Smooth muscle cell (in vitro differentiated cells): ENCODE measurements at regions not wholly inside any gene's neighbourhood (a gene's known extent, or its start where the extent isn't known, plus 50 kb on each side); places are given as distances from the start of the nearest gene placed in this dataset.

Experiments
- DNase-seq: peaks from one replicate; lab custom pipeline; 2025; ENCODE audit not compliant: unreplicated experiment; lab: John Stamatoyannopoulos, UW
- H2AFZ ChIP-seq: fragments of 200-600 bp; sonication (generic); 2 replicates; pipeline ENCODE4 v1.6.0; 2016; ENCODE audit warnings: antibody characterized with exemption, low read depth, mild to moderate bottlenecking
- H3F3A ChIP-seq: fragments of 200-600 bp; sonication (generic); 2 replicates; pipeline ENCODE4 v1.6.0; 2017; ENCODE audit warnings: antibody characterized with exemption, low read depth
- H3K27ac ChIP-seq: fragments of 200-600 bp; sonication (generic); 2 replicates; pipeline ENCODE4 v1.5.1; 2016; ENCODE audit warnings: low read depth, mild to moderate bottlenecking
- H3K27me3 ChIP-seq: fragments of 200-600 bp; sonication (generic); 2 replicates; pipeline ENCODE4 v1.6.1; 2016; ENCODE audit warnings: low read depth, mild to moderate bottlenecking
- H3K36me3 ChIP-seq: fragments of 200-600 bp; sonication (generic); 2 replicates; pipeline ENCODE4 v1.5.1; 2016; ENCODE audit warnings: low read depth
- H3K4me1 ChIP-seq: fragments of 200-600 bp; sonication (generic); 2 replicates; pipeline ENCODE4 v1.5.1; 2016; ENCODE audit warnings: low read depth
- H3K4me2 ChIP-seq: fragments of 200-600 bp; sonication (generic); 2 replicates; pipeline ENCODE4 v1.6.0; 2016; ENCODE audit warnings: mild to moderate bottlenecking
- H3K4me3 ChIP-seq: fragments of 200-600 bp; sonication (generic); 2 replicates; pipeline ENCODE4 v1.5.1; 2016; ENCODE audit warnings: mild to moderate bottlenecking
- H3K79me2 ChIP-seq: fragments of 200-600 bp; sonication (generic); 2 replicates; pipeline ENCODE4 v1.6.0; 2016; ENCODE audit warnings: low read depth, mild to moderate bottlenecking
- H3K9ac ChIP-seq: fragments of 200-600 bp; sonication (generic); 2 replicates; pipeline ENCODE4 v1.6.0; 2016; ENCODE audit warnings: low read depth
- H3K9me3 ChIP-seq: fragments of 200-600 bp; sonication (generic); replicated peaks from 2 replicates; pipeline ENCODE4 v1.5.1; 2016; ENCODE audit warnings: low read depth
- H4K20me1 ChIP-seq: fragments of 200-600 bp; sonication (generic); 2 replicates; pipeline ENCODE4 v1.6.0; 2016; ENCODE audit warnings: low read depth
- CTCF ChIP-seq: fragments of 200-600 bp; sonication (generic); IDR thresholded peaks from 2 replicates; pipeline ENCODE4 v1.5.1; 2017; ENCODE audit warnings: borderline replicate concordance, mild to moderate bottlenecking, antibody characterized with exemption; ENCODE audit not compliant: insufficient read depth, poor library complexity, severe bottlenecking
- WGBS: methylation state at CpG from one replicate; pipeline ENCODE4 v1.1.7; 2016; ENCODE audit warnings: low lambda C conversion rate; 5-methylcytosine and 5-hydroxymethylcytosine counted together

GRCh38 chr6:40923326-40923725 is 115.7 kb downstream of the UNC5CL start:
- Histone ChIP-seq H3K4me1 (no peaks in the 10 kb centered on the region), H3K9ac (no peak overlapping the region), H4K20me1 (no peaks in the 10 kb centered on the region), H3K27ac (no peak overlapping the region), H2AFZ (no peak overlapping the region), H3K27me3 (peaks cover 6% of the 10 kb centered on the region), H3K4me3 (no peak overlapping the region), H3K79me2 (no peaks in the 10 kb centered on the region), H3K36me3 (no peaks in the 10 kb centered on the region), H3F3A (no peaks in the 10 kb centered on the region), H3K4me2 (no peak overlapping the region), H3K9me3 (no peaks in the 10 kb centered on the region)
- DNase-seq, result no peak
- no peak for TF ChIP-seq CTCF
- WGBS, result 82% methylated on average over 4 of the region's 4 CpGs

GRCh38 chr6:40922281-40922680 is 116.7 kb downstream of the UNC5CL start:
- Histone ChIP-seq H3K9ac (no peak overlapping the region), H3K4me3 (no peak overlapping the region), H3K9me3 (no peaks in the 10 kb centered on the region), H3K4me2 (no peak overlapping the region), H4K20me1 (no peaks in the 10 kb centered on the region), H3K27ac (no peak overlapping the region), H3K79me2 (no peaks in the 10 kb centered on the region), H2AFZ (no peak overlapping the region), H3K4me1 (no peaks in the 10 kb centered on the region), H3K36me3 (no peaks in the 10 kb centered on the region), H3F3A (no peaks in the 10 kb centered on the region), H3K27me3 (peaks cover 6% of the 10 kb centered on the region)
- TF ChIP-seq CTCF, result no peak
- no peak for DNase-seq
- WGBS, result 84% methylated on average over 2 of the region's 2 CpGs

DNA sequence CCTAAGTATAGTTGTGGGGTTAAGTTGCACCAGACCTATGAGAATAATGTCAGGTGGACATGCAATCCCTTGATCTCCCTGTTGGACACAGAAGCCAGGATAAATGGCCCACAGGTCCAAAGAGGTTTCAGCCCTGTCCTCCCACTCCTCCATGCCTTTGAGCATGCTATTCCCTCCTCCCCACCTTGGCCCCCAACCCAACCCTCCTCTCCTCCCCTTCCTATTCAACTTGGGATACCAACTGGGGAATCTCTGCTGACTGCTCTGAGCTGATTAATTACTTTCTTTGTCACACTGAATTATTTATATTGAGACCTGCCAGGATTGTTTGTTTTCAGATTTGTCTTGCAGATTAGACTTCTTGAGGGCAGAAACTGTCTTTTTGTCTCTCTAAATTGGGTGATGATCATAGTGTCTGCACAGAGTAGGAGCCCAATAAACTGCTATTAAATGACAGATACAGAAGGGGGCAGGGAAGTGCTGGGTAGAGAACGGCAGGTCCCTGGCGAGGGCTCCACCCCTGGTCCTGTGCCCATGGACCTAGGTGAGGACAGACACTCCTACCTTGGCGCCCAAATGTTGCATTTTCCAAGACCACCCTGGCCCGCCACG is 120.9 kb downstream of the UNC5CL start:
- H3K36me3 ChIP-seq, result no peaks in the 10 kb centered on the region
- 75% methylated on average over 5 of the region's 5 CpGs for WGBS
- no peak overlapping the region for H3K9ac ChIP-seq
- no peaks in the 10 kb centered on the region for H4K20me1 ChIP-seq
- H3K27ac ChIP-seq, result no peak overlapping the region
- TF ChIP-seq CTCF, result no peak
- H3K79me2 ChIP-seq, result no peaks in the 10 kb centered on the region
- H3K4me1 ChIP-seq, result no peaks in the 10 kb centered on the region
- H2AFZ ChIP-seq, result no peak overlapping the region
- no peak for DNase-seq
- H3K9me3 ChIP-seq, result no peaks in the 10 kb centered on the region
- peaks cover 11% of the 10 kb centered on the region for H3K27me3 ChIP-seq
- no peaks in the 10 kb centered on the region for H3F3A ChIP-seq
- no peak overlapping the region for H3K4me3 ChIP-seq
- no peak overlapping the region for H3K4me2 ChIP-seq

- TF ChIP-seq CTCF, result no peak
- peaks cover 11% of the 10 kb centered on the region for H3K27me3 ChIP-seq
- no peaks in the 10 kb centered on the region for H3K36me3 ChIP-seq
- H4K20me1 ChIP-seq, result no peaks in the 10 kb centered on the region
- H3K4me1 ChIP-seq, result no peaks in the 10 kb centered on the region
- no peaks in the 10 kb centered on the region for H3K9me3 ChIP-seq
- DNase-seq, result no peak
- no peak overlapping the region for H2AFZ ChIP-seq
- no peak overlapping the region for H3K4me3 ChIP-seq
- no peaks in the 10 kb centered on the region for H3K79me2 ChIP-seq
- no peak overlapping the region for H3K27ac ChIP-seq
- H3F3A ChIP-seq, result no peaks in the 10 kb centered on the region
- 87% methylated on average over 3 of the region's 3 CpGs for WGBS
- H3K9ac ChIP-seq, result no peak overlapping the region
- no peak overlapping the region for H3K4me2 ChIP-seq
Measured at GRCh38 chr6:40917603-40918002, 121.4 kb downstream of the UNC5CL start.
